ENCODE measurements at regions not wholly inside any gene's neighbourhood (a gene's known extent, or its start where the extent isn't known, plus 50 kb on each side); places are given as distances from the start of the nearest gene placed in this dataset.

DNA sequence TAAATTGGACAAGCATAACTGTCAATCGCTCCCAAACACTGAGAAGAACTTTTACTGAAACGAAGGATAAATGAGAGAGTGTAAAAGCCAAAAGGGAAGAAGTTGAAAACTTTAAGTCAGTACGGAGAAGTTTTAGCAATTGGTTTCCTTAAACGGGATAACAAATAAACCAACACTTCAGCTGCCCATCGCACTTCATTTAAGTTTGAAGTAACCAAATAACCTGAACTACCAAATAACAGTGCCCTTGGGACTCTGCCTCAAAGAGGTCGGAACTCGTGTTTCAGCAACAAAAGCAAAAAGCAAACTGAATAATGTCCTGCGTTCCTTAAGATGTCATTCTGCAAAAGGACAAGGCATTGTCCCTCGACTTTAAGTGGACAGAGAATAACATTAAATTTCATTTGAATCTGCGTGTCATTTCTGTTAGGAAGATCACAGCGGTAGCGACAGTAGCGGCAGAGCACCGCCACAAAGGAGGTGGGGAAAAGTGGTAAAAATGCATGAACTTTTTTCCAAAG lies 127.0 kb upstream of the C11orf58 start:
- TF ChIP-seq GATA2 (IDR thresholded peaks at IDR 0.05; ENCODE audit: low read depth, low read length) (no peak), GATA3 (IDR thresholded peaks at IDR 0.05; ENCODE audit: low read depth, low read length) (no peak)
